Activated naive CD8-positive, alpha-beta T cell treated with anti-CD3 and anti-CD28 coated beads, Interleukin-2, amount 50 U/mL, for 24 hours (primary cell): ENCODE measurements at regions not wholly inside any gene's neighbourhood (a gene's known extent, or its start where the extent isn't known, plus 50 kb on each side); places are given as distances from the start of the nearest gene placed in this dataset.

Experiments used
- ATAC-seq: fragments of 150-1000 bp; cut with Tn5 transposase; one replicate; pipeline ENCODE4 v1.10.0; 2021
- DNase-seq: peaks from one replicate; pipeline ENCODE4 v3.0.0; 2021
- H3K27ac Mint-ChIP-seq: one replicate; pipeline ENCODE4 v1.8.0; 2021; ENCODE audit warnings: mild to moderate bottlenecking, mixed read lengths
- H3K27me3 Mint-ChIP-seq: one replicate; pipeline ENCODE4 v1.8.0; 2021; ENCODE audit warnings: mixed read lengths
- H3K36me3 Mint-ChIP-seq: one replicate; pipeline ENCODE4 v1.8.0; 2021; ENCODE audit warnings: low read depth, mixed read lengths
- H3K4me1 Mint-ChIP-seq: one replicate; pipeline ENCODE4 v1.8.0; 2021; ENCODE audit warnings: mixed read lengths
- H3K4me3 Mint-ChIP-seq: one replicate; pipeline ENCODE4 v1.8.0; 2021; ENCODE audit warnings: mild to moderate bottlenecking, moderate library complexity, mixed read lengths
- H3K9me3 Mint-ChIP-seq: one replicate; pipeline ENCODE4 v1.8.0; 2021; ENCODE audit warnings: mixed read lengths

DNA sequence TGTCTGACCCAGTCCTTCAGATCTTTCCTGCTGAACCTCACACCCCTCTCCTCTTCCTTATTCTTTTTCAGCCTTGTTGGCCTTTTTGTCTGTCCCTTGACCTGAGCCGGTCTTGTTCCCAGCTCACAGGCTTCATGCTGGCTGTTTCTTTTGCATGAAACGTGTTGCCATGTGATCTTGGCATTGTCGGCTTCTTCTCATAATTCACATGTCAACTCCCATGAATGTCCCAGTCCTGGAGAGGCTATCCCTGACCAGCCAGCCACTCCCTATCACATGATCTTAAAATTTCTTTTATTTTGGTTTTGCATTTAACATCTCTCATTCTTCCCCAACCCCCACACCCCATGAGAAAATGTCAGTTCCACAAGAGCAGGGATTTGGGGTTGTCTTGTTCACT is 131.2 kb upstream of the TSHZ2 start:
- Mint-ChIP-seq H3K9me3 (no peaks in the 10 kb centered on the region), H3K27ac (no peak overlapping the region), H3K27me3 (peaks cover 8% of the 10 kb centered on the region), H3K36me3 (no peaks in the 10 kb centered on the region), H3K4me1 (no peaks in the 10 kb centered on the region), H3K4me3 (no peak overlapping the region)
- DNase-seq: no peak
- ATAC-seq: no peak

DNA sequence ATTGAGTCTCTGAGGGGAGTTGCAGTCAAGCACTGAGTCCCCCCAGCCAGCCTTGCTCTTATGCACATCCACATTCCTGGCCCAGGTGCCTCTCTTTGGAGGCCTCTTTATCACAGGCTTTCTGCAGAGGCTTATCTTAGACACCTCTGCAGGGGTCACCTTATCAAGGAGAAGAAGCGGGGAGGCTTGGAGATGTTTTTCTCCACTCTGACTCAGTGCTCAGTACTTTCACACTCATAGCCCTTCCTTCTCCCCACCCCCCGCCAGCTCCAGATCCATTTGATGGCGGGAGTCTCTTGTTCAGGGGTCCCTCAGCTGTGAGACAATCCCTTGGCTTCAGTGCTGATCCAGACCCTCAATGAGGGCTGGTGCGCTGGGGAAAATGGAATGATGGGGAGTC is 132.1 kb upstream of the TSHZ2 start:
- H3K36me3 Mint-ChIP-seq: no peaks in the 10 kb centered on the region
- H3K27me3 Mint-ChIP-seq: peaks cover 8% of the 10 kb centered on the region
- no peaks in the 10 kb centered on the region for H3K4me1 Mint-ChIP-seq
- no peak for ATAC-seq
- no peaks in the 10 kb centered on the region for H3K9me3 Mint-ChIP-seq
- no peak overlapping the region for H3K4me3 Mint-ChIP-seq
- H3K27ac Mint-ChIP-seq: no peak overlapping the region
- no peak for DNase-seq

DNA sequence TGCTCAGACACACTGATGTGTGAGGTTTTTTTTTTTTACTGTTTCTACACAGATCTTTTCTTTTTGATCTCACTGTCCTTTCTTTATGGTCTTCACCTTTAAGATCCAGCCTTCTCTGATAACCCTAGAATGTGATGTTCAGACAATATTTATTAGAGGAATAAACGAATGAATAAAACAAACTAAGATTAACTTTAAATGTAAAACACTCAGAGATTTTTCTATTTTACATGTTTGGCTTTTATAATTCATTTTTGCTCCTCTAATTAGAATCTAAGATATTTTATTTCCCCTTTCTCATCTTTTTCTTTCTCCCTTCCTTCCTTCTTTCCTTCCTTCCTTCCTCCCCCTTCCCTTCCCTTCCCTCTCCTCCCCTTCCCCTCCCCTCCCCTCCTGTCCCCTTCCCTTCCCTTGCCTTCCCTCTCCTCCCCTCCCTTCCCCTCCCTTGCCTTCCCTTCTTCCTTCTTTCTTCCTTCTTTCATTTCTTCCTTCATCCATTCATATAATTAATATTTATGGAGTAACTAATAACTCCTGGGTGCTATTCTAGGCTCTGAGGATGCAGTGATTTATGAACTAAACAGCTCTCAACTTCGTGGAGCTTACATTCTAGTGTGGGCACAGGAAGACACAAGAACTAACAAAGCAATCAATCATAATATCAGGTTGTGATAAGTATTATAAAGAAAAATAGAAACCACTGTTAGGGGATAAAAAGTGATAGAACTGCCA is 133.5 kb upstream of the TSHZ2 start:
- DNase-seq: no peak
- no peak for ATAC-seq
- no peaks in the 10 kb centered on the region for H3K9me3 Mint-ChIP-seq
- H3K27ac Mint-ChIP-seq: no peak overlapping the region
- H3K27me3 Mint-ChIP-seq: peaks cover 4% of the 10 kb centered on the region
- no peaks in the 10 kb centered on the region for H3K4me1 Mint-ChIP-seq
- H3K4me3 Mint-ChIP-seq: no peak overlapping the region
- H3K36me3 Mint-ChIP-seq: no peaks in the 10 kb centered on the region

DNA sequence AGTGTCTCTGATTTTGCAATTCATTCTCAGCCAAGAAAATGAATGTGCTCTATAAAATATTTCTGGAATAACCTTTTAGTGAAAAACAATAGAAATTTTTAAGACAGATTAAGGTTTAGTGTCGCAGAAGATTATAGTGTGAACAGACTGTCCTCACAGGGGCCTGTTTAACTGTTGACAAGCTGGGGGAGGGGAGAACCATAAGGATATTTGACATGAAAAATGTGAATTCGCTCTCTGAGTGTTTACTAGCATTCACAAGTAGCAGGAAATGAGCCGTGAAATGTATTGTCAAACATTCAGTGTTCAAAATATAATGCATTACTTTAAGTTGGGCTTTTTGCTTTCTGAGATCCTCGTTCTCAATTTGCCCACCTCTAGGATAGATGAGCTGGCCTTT is 134.8 kb upstream of the TSHZ2 start:
- no peaks in the 10 kb centered on the region for H3K9me3 Mint-ChIP-seq
- ATAC-seq (no peak), DNase-seq (no peak)
- peaks cover 4% of the 10 kb centered on the region for H3K27me3 Mint-ChIP-seq
- no peaks in the 10 kb centered on the region for H3K36me3 Mint-ChIP-seq
- no peak overlapping the region for H3K27ac Mint-ChIP-seq
- no peaks in the 10 kb centered on the region for H3K4me1 Mint-ChIP-seq
- H3K4me3 Mint-ChIP-seq: no peak overlapping the region

DNA sequence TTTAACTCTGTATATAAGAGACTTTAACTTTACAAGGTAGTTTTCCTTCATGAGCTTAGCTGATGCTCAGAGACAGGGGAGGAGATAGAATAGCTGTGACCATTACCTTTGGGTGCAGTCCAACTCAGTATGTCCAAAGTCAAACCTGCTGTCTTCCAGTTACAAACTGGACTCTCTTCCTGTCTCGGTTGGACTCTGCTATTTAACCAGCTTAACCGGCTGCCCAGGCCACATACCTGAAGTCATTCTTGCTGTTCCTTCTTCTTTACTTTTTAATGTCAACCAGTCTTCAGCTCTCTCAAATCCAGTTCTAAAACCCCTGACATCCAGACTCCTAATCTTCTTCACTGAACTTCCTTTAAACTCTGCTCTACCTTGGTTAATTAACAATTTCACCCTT is 138.3 kb upstream of the TSHZ2 start:
- DNase-seq: no peak
- peaks cover 7% of the 10 kb centered on the region for H3K9me3 Mint-ChIP-seq
- no peak overlapping the region for H3K4me3 Mint-ChIP-seq
- no peaks in the 10 kb centered on the region for H3K4me1 Mint-ChIP-seq
- H3K27ac Mint-ChIP-seq: no peak overlapping the region
- no peak for ATAC-seq
- H3K27me3 Mint-ChIP-seq: peaks cover 4% of the 10 kb centered on the region
- peaks cover 3% of the 10 kb centered on the region for H3K36me3 Mint-ChIP-seq

DNA sequence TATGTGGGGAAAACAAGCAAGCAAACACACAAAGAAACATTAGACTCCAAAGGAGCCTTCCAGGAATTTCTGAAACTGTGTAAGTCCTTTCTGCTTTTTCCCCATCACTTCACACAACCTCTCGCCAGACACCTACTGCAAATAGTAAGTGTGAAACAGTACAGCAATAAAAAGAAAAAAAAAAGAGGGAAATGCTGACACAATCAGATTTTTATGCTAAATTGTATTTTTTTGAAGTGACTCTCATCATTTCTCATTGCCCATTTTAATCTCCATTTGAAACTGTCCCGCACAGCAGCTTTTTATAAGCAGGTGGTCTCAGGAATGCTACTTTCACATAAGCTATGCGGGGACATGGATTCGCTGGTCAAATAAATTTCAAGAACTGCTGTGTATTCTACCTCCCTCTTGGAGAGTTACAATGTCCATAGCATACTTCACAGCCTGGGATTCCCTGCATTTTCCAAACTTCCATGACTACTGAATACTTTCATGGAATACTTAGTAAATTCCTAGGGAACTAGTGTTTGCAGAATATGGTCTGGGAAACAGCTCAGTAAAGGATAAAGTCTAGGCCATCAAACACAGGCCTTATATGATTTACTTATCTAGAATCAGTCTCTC is 139.9 kb upstream of the TSHZ2 start:
- no peak overlapping the region for H3K4me3 Mint-ChIP-seq
- peaks cover 3% of the 10 kb centered on the region for H3K36me3 Mint-ChIP-seq
- no peak for ATAC-seq
- peaks cover 7% of the 10 kb centered on the region for H3K9me3 Mint-ChIP-seq
- DNase-seq: no peak
- H3K27ac Mint-ChIP-seq: no peak overlapping the region
- no peaks in the 10 kb centered on the region for H3K4me1 Mint-ChIP-seq
- H3K27me3 Mint-ChIP-seq: no peaks in the 10 kb centered on the region

DNA sequence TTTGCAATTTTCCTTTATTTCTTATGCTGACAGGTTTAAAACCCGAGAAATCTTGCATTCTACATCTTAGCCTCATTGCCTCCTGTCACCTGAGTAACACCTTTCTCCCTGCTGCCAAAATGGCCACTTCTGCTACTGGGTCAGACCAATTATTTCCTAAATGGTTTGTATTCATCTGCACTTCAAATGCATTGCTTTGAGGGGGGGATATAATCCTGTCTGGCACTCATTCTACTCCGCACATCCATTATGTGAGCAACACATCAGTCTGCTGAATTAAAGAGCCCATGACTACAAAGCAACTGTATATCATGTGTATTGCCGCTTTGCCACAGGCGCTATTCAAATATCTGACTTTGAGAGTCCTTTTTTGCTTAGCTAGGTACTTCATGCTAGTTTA is 141.6 kb upstream of the TSHZ2 start:
- Mint-ChIP-seq H3K27me3 (no peaks in the 10 kb centered on the region), H3K36me3 (peaks cover 3% of the 10 kb centered on the region), H3K4me3 (no peak overlapping the region), H3K9me3 (peaks cover 13% of the 10 kb centered on the region), H3K4me1 (no peaks in the 10 kb centered on the region), H3K27ac (no peak overlapping the region)
- DNase-seq (no peak), ATAC-seq (no peak)

DNA sequence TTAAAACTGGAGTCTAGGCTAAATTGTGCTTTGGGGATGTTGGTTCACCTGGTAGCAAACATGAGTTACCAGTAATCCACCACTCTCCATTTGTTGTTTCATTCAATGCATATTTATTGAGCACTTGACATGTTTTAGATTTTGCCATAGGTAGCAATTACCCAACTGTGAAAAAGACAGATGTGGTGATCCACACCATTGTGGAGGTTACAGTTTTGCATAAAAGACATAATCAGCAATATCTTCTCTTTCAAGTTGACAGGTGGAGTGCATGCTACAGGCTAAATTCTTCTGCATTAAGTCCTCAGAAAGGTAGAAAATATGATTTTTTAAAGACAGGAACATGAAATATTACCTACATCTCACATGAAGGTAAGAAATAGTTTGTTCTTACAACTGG is 143.0 kb upstream of the TSHZ2 start:
- ATAC-seq (no peak), DNase-seq (no peak)
- Mint-ChIP-seq H3K36me3 (peaks cover 3% of the 10 kb centered on the region), H3K9me3 (peaks cover 14% of the 10 kb centered on the region), H3K27me3 (no peaks in the 10 kb centered on the region), H3K4me1 (peaks cover 3% of the 10 kb centered on the region), H3K27ac (no peak overlapping the region), H3K4me3 (no peak overlapping the region)

DNA sequence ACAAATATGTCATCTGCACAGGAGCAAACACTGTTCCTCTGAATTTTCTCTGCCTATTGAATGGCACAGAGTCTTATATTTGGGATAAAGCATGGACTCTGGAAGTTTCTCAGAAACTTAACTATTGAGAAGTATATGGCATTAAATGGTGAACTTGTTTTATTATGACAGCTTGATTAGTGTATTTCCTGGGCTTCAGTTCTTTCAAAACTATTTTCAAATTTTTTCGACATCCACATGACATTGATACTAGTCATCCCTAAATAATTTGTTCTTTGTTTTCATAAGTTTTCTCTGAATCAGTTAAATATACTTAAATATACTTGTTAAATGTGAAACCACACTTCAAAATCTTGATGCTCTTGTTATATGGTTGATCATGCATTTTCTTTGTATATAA is 144.0 kb upstream of the TSHZ2 start:
- peaks cover 3% of the 10 kb centered on the region for H3K4me1 Mint-ChIP-seq
- ATAC-seq (no peak), DNase-seq (no peak)
- no peak overlapping the region for H3K4me3 Mint-ChIP-seq
- H3K36me3 Mint-ChIP-seq: peaks cover 3% of the 10 kb centered on the region
- no peaks in the 10 kb centered on the region for H3K27me3 Mint-ChIP-seq
- no peak overlapping the region for H3K27ac Mint-ChIP-seq
- H3K9me3 Mint-ChIP-seq: peaks cover 17% of the 10 kb centered on the region

DNA sequence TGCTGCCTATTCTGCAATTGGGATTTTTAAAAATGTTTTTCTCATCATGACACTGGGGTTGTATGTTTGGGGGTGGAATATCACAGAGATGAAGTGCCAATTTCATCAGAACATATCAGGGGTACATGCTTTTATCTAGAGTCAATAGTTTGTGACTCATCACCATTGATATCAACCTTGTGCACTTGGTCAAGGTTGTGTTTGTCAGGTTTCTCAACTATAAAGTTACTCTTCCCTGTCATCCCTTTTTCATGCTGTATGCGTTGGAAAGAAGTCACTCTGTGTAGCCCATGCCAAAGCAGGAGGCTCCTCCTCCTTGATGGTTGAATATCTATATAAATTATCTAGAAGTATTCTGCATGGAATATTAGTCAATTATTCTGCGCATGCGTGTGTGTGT is 145.4 kb upstream of the TSHZ2 start:
- H3K36me3 Mint-ChIP-seq: peaks cover 3% of the 10 kb centered on the region
- peaks cover 17% of the 10 kb centered on the region for H3K9me3 Mint-ChIP-seq
- no peaks in the 10 kb centered on the region for H3K27me3 Mint-ChIP-seq
- H3K4me1 Mint-ChIP-seq: peaks cover 3% of the 10 kb centered on the region
- ATAC-seq (no peak), DNase-seq (no peak)
- H3K27ac Mint-ChIP-seq: no peak overlapping the region
- no peak overlapping the region for H3K4me3 Mint-ChIP-seq

DNA sequence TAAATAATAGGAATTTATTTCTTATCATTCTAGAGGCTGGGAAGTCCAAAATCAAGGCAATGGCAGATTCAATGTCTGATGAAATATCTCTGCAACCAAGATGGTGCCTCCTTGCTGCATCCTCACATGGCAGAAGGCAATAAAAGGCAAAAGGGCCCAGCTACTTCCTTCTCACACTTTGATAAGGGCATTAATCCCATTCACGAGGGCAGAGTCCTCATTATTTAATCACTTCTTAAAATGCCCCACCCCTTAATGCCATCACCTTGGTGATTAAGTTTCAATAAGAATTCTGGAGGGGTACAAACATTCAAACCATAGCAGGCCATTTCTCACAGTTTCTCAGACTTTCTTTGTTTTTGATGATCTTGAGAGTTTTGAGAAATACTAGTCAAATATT is 145.8 kb upstream of the TSHZ2 start:
- ATAC-seq: no peak
- Mint-ChIP-seq H3K27ac (no peak overlapping the region), H3K4me1 (peaks cover 3% of the 10 kb centered on the region), H3K36me3 (peaks cover 3% of the 10 kb centered on the region), H3K27me3 (no peaks in the 10 kb centered on the region), H3K9me3 (peaks cover 17% of the 10 kb centered on the region), H3K4me3 (no peak overlapping the region)
- no peak for DNase-seq

DNA sequence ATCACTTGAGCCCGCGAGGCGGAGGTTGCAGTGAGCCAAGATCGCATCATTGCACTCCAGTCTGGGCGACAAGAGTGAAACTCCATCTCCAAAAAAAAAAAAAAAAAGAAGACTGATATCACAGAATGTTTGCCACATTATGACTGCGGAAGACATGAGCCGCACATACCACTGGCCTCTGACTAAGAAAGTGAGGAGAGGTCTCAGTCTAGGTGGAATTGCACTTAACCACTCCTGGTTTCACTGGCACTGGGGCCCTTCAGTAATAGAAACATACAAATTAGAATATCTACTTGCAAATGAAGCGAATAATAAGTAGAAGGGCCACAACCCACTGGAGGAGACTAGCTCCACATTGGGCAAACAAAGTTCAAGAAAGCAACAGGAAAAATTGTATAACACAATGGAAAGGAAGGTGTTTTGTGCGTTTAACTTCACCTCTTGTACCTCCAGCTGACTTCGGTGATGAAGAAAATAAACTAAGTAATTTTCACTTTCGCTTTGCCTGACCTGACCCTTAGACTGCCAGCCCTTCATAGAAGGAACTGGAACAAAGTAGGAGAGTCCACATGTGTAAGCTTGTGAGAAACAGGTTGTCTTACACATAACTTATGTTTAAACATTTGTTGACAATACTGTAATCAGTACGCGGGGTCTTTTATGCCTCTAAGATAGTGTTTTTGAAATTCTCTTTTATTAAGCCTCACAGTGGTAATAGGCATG is 147.5 kb upstream of the TSHZ2 start:
- Mint-ChIP-seq H3K36me3 (no peaks in the 10 kb centered on the region), H3K4me1 (peaks cover 3% of the 10 kb centered on the region), H3K27ac (no peak overlapping the region), H3K9me3 (peaks cover 11% of the 10 kb centered on the region), H3K27me3 (peaks cover 2% of the 10 kb centered on the region), H3K4me3 (no peak overlapping the region)
- DNase-seq (no peak), ATAC-seq (no peak)

DNA sequence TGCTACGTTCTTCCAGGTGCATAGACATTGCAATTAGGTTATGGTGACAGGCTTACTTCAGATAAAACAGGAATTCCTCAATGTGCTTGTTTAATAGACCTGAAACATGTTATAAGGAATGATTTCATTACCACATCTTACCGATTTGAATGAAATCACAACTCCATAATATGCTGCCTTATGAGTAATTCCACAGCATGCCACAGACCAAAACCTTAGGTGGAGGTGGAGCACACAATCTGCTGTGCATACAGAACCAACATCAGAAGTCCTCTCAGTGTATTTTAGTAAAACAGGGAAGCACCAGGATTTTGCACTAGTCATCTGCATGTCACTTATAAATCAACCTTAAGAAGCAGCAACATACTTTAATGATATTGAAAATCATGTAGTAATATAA is 148.9 kb upstream of the TSHZ2 start:
- no peaks in the 10 kb centered on the region for H3K36me3 Mint-ChIP-seq
- no peak overlapping the region for H3K27ac Mint-ChIP-seq
- no peak for DNase-seq
- peaks cover 2% of the 10 kb centered on the region for H3K27me3 Mint-ChIP-seq
- H3K4me3 Mint-ChIP-seq: no peak overlapping the region
- peaks cover 3% of the 10 kb centered on the region for H3K4me1 Mint-ChIP-seq
- peaks cover 10% of the 10 kb centered on the region for H3K9me3 Mint-ChIP-seq
- no peak for ATAC-seq

DNA sequence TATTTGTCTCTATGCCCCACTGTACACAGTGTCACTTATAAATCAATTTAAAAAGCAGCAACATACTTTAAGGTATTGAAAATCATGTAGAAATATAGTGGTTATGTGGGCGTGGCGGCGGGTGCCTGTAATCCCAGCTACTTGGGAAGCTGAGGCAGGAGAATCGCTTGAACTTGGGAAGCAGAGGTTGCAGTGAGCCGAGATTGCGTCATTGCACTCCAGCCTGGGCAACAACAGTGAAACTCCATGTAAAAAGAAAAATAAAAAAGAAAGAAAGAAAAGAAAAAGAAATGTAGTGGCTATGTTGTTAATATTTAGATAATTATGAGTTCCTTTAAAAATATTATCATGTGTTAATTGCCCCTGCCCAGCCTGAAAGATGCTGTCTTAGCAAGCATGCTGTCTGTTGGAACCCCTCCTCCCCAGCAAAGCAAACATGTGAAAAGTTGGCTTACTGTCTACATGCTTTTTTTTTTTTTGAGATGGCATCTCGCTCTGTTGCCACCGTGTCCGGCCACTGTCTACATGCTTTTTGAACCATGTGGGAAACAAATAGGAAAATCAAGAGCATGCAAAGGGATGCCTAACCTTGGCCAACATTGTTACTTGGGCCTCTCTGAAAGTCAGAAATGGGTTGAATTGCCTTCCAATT is 151.4 kb upstream of the TSHZ2 start:
- ATAC-seq: no peak
- Mint-ChIP-seq H3K27me3 (peaks cover 2% of the 10 kb centered on the region), H3K9me3 (peaks cover 3% of the 10 kb centered on the region), H3K36me3 (no peaks in the 10 kb centered on the region), H3K27ac (no peak overlapping the region), H3K4me1 (peaks cover 3% of the 10 kb centered on the region), H3K4me3 (no peak overlapping the region)
- DNase-seq: no peak

DNA sequence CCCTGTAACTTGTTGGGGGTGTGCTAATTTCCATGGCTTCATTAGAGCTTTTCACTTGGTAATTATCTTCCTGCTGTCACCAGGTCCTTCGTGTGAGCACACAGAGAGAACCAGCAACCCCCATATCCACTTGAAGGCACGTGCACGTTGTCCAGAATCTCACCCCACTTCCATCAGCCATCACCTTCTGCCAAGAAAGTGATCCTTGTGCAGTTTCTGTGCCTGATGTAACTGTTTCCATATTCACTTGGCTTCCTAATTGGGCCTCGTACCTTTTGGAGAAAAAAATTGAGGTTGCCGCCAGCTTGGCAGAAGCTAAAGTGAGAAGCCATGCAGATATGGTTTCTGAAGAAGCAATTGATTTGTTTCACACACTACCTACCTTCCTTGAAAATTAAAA is 153.7 kb upstream of the TSHZ2 start:
- Mint-ChIP-seq H3K36me3 (no peaks in the 10 kb centered on the region), H3K4me3 (no peak overlapping the region), H3K27me3 (peaks cover 2% of the 10 kb centered on the region), H3K9me3 (no peaks in the 10 kb centered on the region), H3K27ac (no peak overlapping the region), H3K4me1 (no peaks in the 10 kb centered on the region)
- ATAC-seq (no peak), DNase-seq (no peak)
